Skin of body (tissue), 1 donor: ENCODE measurements at regions not wholly inside any gene's neighbourhood (a gene's known extent, or its start where the extent isn't known, plus 50 kb on each side); places are given as distances from the start of the nearest gene placed in this dataset.

Source experiments
- DNase-seq: peaks from one replicate; lab custom pipeline; 2025; lab: John Stamatoyannopoulos, UW

DNA sequence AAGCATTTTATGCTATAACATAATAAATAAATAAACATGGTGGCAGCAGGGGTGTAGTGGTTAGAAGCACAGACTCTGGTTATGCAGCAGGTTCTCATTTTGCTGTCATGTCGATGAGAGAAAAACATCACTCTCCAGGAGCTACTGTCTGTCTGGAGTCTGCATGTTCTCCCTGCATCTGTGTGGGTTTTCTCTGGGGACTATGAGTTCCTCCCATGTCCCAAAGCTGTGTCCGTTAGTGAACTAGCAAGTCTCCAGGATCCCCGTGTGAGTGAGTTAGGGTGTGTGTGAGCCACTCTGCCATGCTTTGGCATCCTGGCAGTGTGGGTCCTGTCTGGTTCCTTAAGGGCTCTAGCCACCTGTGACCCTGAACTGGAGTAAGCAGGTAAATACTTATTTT is 585.6 kb upstream of the AGA start:
- DNase-seq = no peak

DNA sequence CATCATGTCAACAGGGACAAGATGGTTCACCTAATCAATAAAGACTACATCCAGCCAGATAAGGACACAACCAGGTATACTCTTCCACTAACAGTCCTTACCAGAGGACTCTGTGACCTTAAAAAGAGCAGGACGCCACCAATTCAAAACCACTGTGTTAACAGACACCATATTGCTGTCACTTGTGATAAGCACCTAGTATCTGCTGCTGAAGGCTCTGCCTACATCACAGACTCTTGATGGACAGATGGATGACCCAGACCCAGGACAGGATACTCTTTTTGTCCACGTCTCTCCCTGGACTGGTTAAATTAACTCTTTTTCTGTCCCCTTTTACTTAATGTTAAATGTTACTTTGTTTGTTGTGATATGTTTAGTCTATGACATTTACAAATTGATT is 586.2 kb upstream of the AGA start:
- no peak for DNase-seq

DNA sequence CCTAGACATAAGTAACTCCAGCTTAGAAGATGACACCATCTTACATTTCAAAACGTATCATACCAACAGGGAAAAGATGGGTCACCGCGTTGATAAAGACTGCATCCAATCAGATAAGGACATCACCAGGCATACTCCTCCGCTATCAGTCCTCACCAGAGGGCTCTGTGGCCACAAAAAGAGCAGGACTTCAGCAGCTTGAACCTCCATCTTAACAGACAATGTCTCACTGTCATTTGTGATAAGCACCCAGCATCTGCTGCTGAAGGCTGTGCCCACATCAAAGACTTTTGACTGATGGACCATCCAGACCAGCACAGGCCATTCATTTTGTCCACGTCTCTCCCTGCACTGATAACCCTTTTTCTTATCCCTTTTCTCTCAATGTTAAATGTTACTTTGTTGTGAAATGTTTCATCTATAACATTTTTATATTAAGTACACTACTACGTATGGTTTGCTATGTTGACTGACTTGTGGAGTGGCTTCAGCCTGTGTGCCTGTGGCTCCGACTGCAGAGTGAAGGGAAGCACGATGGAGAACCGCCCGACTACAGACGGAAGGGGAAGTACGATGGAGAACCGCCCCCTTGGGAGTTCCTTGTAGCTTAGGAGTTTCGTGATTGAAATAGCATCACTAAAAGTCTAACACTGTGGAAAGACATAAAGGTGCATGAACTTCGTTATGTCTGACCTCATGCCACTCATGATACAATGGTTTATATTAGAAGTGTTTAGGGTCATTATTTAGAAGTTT is 595.4 kb upstream of the AGA start:
- no peak for DNase-seq

- DNase-seq = no peak
Measured at GRCh38 chr4:178056996-178057395, 614.8 kb upstream of the AGA start.

DNA sequence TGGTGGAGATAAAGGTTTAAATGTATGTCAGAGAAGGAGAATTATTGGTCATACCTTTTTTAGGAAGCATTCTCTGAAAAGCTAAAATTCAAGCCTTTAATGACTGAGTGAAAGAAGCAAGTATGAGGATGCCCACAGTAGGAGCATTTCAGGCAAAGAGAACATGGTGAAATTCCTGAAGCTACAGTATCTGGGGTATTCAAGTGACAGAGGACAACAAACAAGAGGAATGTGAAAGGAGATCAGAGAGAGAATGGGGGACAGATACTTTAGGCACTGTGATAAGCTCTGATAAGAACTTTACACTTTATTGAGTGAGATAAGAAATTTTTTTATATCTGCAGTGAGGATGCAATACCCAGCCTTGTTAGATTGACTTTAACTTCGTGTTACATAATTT is 621.3 kb upstream of the AGA start:
- DNase-seq = no peak

DNA sequence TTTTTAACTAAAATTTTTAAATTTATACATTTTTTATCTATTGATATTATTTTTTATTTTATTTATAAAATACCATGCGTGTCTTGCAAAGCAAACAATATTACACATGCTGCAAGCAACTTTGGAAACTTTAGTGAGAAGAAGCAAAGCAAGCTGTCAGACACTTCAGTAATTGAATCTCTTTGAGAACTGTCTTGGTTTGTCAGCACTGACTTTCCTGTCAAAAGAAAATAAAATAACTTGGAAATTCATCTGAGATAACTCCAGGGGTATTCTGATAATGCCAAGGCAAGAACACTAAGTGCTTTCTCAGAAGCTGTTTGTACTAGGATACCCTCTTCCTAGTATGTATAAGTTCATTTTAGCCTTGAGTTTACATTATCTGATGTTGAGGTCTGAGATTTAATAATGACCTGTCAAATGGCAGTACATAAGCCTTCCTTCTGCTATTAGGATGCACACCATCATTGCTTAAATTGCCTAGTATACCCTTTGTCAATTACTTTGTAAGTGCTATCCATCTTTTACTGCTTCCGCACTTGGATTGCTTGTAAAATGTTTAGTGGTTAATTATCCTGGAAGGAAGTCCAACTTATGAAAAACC is 624.2 kb upstream of the AGA start:
- no peak for DNase-seq

- DNase-seq = no peak
Measured at GRCh38 chr4:178068136-178068535, 625.9 kb upstream of the AGA start.

DNA sequence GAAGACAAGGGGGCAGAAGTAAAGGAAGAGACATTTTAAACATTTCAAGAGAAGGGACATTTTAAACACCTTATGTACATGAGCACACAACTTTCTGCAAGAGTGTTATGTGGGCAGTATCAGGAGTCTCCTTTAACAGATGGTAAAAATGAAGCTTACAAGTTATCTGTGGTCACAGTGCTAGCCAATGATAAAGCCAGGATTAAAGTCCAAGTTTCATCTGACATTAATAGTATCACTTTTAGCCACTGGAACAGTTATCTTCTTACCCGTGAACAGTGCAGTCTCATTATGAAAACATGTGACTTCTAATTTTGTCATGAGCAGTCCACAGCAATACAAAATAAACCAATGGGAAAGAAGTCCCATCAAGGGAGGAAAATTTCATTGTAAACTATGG is 627.9 kb upstream of the AGA start:
- no peak for DNase-seq

- DNase-seq = no peak
Measured at GRCh38 chr4:178080312-178080711, 638.1 kb upstream of the AGA start.

DNA sequence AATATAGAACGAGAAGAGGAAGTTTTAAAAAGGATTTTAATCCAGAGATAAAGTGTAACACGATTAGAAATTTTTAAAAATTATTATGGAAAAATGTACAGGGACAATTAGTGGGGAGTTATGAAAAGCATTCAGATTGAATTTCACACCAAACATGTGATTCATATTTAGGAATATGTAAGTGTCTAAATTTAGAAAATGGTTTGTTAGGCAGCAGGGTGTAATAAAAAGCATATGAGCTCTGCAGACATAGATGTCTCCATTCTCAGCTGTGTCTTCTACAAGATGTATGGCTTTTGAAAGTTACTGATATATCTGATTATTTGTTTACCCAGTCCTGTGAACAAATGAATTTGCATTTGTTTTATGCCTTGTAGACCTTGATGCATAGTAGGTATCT is 638.9 kb upstream of the AGA start:
- peak; percentile 70 for DNase-seq

DNA sequence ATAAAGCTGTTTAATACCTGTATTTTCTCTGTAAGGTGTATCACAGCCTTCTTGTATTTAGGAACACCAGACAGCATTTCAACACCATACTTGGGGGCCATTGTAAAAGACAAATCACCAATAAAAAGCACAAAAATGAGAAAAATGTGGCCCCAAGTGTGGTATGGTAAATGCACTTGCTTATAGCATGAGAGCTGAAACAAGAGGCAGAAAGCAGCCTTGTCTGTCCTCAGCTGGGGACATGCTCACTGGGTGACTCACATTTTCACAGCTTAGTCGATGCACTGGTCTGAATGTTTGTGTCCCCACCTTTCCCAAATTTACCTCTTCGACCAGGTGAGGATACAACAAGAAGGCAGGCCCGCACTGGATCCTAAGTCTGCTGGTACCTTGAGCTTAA is 639.7 kb upstream of the AGA start:
- DNase-seq = no peak

DNA sequence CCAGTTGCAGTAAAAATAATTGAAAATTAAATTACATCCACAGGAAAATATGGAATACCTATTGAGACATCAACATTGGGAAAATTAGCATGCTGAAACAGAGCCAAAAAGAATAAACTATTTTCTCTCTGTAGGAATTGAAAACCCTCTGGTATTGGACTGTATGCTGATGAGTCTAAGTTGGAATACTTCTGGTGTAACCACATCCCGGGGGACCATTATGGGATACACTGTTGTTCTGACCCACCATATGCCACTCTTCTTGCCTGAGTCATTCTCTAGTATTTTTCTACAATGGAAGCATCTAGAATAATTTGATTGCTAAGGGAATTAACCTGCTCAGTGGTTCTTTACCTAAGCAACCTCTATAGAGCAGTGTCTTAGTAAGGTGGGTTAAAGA is 640.7 kb upstream of the AGA start:
- DNase-seq = no peak

GRCh38 chr4:178083968-178084367 is 641.7 kb upstream of the AGA start:
- DNase-seq = no peak

DNA sequence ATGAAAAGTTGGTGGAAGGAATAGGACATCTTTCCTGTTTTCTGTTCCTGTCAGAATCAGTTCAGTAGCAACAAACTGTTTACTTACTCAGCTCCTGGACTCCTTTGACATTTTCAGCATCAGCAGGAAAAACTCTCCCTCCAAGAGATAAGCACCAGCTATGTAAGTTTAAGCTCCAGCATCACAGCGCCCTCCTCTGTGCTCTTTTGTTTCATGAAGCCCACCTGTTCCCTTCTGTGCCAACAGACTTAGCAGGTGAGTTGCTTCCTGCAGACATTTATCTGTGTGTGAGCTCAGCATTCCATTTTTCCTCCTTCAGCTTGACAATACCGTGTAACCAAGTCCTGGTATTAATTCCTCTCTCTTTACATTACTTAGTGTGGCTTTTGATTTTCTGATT is 644.1 kb upstream of the AGA start:
- DNase-seq = no peak

- no peak for DNase-seq
Measured at GRCh38 chr4:178090640-178091411, 648.6 kb upstream of the AGA start.

DNA sequence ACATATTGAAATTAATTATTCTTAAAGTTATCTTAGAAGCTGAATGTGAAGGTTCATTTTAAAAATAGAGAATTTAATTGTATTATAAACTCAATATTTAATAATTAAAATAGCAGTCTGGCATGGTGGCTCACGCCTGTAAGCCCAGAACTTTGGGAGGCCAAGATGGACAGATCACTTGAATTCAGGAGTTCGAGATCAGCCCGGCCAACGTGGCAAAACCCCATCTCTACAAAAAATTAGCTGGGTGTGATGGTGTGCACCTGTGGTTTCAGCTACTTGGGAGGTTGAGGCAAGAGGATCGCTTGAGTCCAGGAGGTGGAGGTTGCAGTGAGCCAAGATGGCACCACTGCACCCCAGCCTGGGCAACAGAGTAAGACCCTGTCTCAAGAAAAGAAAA is 659.9 kb upstream of the AGA start:
- DNase-seq = no peak

DNA sequence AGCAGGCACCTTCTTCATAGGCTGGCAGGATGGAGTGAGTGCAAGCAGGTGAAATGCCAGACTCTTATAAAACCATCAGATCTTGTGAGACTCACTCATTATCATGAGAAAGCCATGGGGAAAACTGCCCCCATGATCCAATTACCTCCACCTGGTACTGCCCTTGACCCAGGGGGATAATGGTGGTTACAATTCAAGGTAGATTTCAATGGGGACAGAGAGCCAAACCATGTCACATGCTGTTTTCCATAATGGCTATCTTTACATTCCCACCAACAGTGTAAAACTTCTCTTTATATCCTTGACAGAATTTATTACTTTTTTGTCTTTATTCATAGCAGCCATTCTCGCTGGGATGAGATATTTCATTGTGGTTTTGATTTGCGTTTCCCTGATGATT is 663.0 kb upstream of the AGA start:
- DNase-seq = no peak

- DNase-seq = no peak
Measured at GRCh38 chr4:178136736-178137345, 694.6 kb upstream of the AGA start.

DNA sequence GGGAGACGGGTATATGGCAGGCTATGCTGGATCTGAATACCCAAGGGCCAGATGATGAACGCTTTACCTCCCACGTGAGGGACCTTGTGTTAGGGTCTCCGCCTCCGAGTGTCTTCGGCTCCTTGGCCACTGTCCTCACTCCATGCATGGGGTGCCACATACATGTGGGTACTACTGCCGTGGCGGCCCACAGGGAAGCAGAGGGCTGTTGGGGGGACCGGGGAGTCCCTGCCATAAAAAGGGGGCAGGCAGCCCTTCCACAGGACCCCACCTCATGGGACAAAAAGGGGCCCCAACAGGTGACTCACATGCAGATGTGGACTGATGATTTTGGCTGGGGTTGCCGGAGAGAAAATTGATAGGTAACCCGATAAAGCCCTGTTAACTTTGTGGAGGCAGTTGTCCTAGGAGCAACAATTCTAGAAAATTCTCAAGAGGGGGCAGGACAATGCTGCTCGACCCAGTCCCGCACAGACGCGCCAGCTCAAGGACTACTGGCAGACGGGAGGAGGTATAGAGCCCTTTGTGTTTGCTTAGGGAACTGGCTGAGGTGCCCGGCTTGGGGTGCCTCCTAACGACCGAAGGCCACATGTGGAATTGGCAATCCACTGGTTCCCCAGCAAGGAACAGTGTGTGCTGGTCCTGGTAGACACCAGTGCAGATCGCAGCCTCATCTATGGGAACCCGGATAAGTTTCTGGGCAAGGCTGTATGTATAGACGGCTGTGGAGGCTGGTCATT is 695.7 kb upstream of the AGA start:
- no peak for DNase-seq

GRCh38 chr4:178138491-178138890 is 696.3 kb upstream of the AGA start:
- no peak for DNase-seq

DNA sequence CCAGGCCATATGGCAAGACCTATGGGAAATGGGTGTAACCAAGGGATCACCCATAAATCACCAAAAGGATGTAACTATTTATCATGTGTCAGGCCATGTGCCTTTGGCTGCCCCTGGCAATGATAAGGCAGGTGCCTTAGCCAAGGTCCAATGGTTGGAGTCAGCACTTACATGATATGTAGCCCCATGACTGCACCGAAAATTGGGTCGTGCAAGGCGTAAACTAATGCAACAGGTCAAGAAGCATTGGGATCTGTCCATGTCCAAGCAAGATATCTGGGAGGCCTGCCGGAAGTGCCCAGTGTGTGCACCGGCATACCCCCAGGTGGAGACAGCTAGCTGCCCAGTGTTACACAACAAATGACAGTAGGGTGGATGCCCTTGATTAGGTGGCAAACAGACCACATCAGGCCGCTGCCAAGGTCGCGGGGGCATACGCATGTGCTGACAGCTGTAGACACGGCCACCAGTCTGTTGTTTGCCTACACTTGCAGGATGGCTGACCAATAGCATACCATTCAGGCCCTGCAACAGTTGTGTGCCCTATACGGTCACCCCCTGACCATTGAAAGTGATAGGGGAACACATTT is 698.2 kb upstream of the AGA start:
- DNase-seq = no peak
